Liver (tissue), 8 donors: ENCODE measurements at regions not wholly inside any gene's neighbourhood (a gene's known extent, or its start where the extent isn't known, plus 50 kb on each side); places are given as distances from the start of the nearest gene placed in this dataset.
"Not testable (repeated sequence)": the region's sequence is repeated elsewhere in the genome, so short reads cannot be mapped to it uniquely, and the experiment has no call there.

ENCODE experiments used
- DNase-seq: peaks from one replicate; pipeline ENCODE4 v3.0.0-alpha.2; 2017; ENCODE audit warnings: low spot score
- H3K27ac ChIP-seq, 2 donors: one replicate each; pipeline ENCODE4 v1.7.0; 2013; ENCODE audit warnings: inconsistent platforms in 2 of 2, low read length in 2 of 2, control low read depth in 1 of 2, low read depth in 1 of 2, mild to moderate bottlenecking in 1 of 2
- H3K27me3 ChIP-seq, 4 donors: one replicate each; pipeline versions ENCODE4 v1.6.1 to v1.7.0; 2013; ENCODE audit warnings: low read length in 3 of 4, inconsistent platforms in 1 of 4, mild to moderate bottlenecking in 1 of 4, moderate library complexity in 1 of 4; ENCODE audit not compliant: control insufficient read depth in 4 of 4, insufficient read depth in 4 of 4
- H3K36me3 ChIP-seq, 4 donors: one replicate each; pipeline versions ENCODE4 v1.6.1 to v1.7.0; 2013; ENCODE audit warnings: low read length in 3 of 4, mild to moderate bottlenecking in 3 of 4, low read depth in 1 of 4, moderate library complexity in 1 of 4; ENCODE audit not compliant: control insufficient read depth in 4 of 4, insufficient read depth in 3 of 4
- H3K4me1 ChIP-seq, 4 donors: one replicate each; pipeline versions ENCODE4 v1.6.1 to v1.7.0; 2013; ENCODE audit warnings: low read length in 3 of 4, mild to moderate bottlenecking in 3 of 4, moderate library complexity in 1 of 4; ENCODE audit not compliant: control insufficient read depth in 4 of 4, insufficient read depth in 4 of 4
- H3K4me3 ChIP-seq, 3 donors: one replicate each; pipeline versions ENCODE4 v1.6.1 to v1.7.0; 2013; ENCODE audit warnings: low read length in 3 of 3, control low read depth in 1 of 3, low read depth in 1 of 3, mild to moderate bottlenecking in 1 of 3
- H3K9ac ChIP-seq, 2 donors: one replicate each; pipeline ENCODE4 v1.7.0; 2013; ENCODE audit warnings: low read length in 2 of 2, mild to moderate bottlenecking in 2 of 2, moderate library complexity in 2 of 2, control low read depth in 1 of 2, low read depth in 1 of 2
- H3K9me3 ChIP-seq, 4 donors: one replicate each; pipeline versions ENCODE4 v1.6.1 to v1.7.0; 2013; ENCODE audit warnings: low read length in 3 of 4; ENCODE audit not compliant: control insufficient read depth in 4 of 4
- ATF3 ChIP-seq: IDR thresholded peaks from 2 replicates; pipeline ENCODE4 v1.6.1; 2016; ENCODE audit warnings: antibody characterized with exemption
- CTCF ChIP-seq: fragments of 150-350 bp; IDR thresholded peaks from 2 replicates; pipeline ENCODE4 v1.5.1; 2017; ENCODE audit warnings: improper control_type of control experiment, low read depth, low read length; ENCODE audit not compliant: missing input control
- EGR1 ChIP-seq, 2 donors: IDR thresholded peaks; 2 replicates each; pipeline ENCODE4 v1.6.1; 2016 to 2018; ENCODE audit warnings: antibody characterized with exemption in 2 of 2, low read depth in 2 of 2
- FOXA1 ChIP-seq: IDR thresholded peaks from 2 replicates; pipeline ENCODE4 v1.6.1; 2016; ENCODE audit warnings: antibody characterized with exemption
- FOXA2 ChIP-seq: IDR thresholded peaks from 2 replicates; pipeline ENCODE4 v1.6.1; 2016; ENCODE audit warnings: antibody characterized with exemption
- GABPA ChIP-seq, 2 donors: IDR thresholded peaks in 1 of 2; conservative IDR thresholded peaks in 1 of 2; 2 replicates each; pipeline ENCODE4 v1.6.1; 2016; ENCODE audit warnings: antibody characterized with exemption in 2 of 2, mild to moderate bottlenecking in 1 of 2, moderate library complexity in 1 of 2
- HNF4A ChIP-seq, 2 donors: conservative IDR thresholded peaks; 2 replicates each; pipeline ENCODE4 v1.6.1; 2016; ENCODE audit warnings: antibody characterized with exemption in 2 of 2, mild to moderate bottlenecking in 2 of 2
- HNF4G ChIP-seq: IDR thresholded peaks from 2 replicates; pipeline ENCODE4 v1.6.1; 2016; ENCODE audit warnings: antibody characterized with exemption
- JUND ChIP-seq, 2 donors: IDR thresholded peaks; 2 replicates each; pipeline ENCODE4 v1.6.1; 2016; ENCODE audit warnings: antibody characterized with exemption in 2 of 2
- MAX ChIP-seq: IDR thresholded peaks from 2 replicates; pipeline ENCODE4 v1.6.1; 2016; ENCODE audit warnings: antibody characterized with exemption
- NR2F2 ChIP-seq: IDR thresholded peaks from 2 replicates; pipeline ENCODE4 v1.6.1; 2016; ENCODE audit warnings: antibody characterized with exemption
- RAD21 ChIP-seq, 2 donors: IDR thresholded peaks; 2 replicates each; pipeline ENCODE4 v1.6.1; 2016; ENCODE audit warnings: antibody characterized with exemption in 2 of 2, mild to moderate bottlenecking in 2 of 2
- REST ChIP-seq: IDR thresholded peaks from 2 replicates; pipeline ENCODE4 v1.6.1; 2016; ENCODE audit warnings: antibody characterized with exemption, mild to moderate bottlenecking
- RXRA ChIP-seq, 2 donors: IDR thresholded peaks; 2 replicates each; pipeline ENCODE4 v1.6.1; 2017 to 2018; ENCODE audit warnings: antibody characterized with exemption in 2 of 2, mild to moderate bottlenecking in 1 of 2
- SP1 ChIP-seq: IDR thresholded peaks from 2 replicates; pipeline ENCODE4 v1.6.1; 2018; ENCODE audit warnings: antibody characterized with exemption, mild to moderate bottlenecking
- TAF1 ChIP-seq: conservative IDR thresholded peaks from 2 replicates; pipeline ENCODE4 v1.6.1; 2016; ENCODE audit warnings: antibody characterized with exemption, mild to moderate bottlenecking
- YY1 ChIP-seq: IDR thresholded peaks from 2 replicates; pipeline ENCODE4 v1.6.1; 2016; ENCODE audit warnings: antibody characterized with exemption, mild to moderate bottlenecking
- ZBTB33 ChIP-seq: IDR thresholded peaks from 2 replicates; pipeline ENCODE4 v1.6.1; 2016; ENCODE audit warnings: antibody characterized with exemption
- WGBS: extraction: QIAGEN DNeasy Blood & Tissue Kit; methylation state at CpG from one replicate; pipeline ENCODE4 v1.1.7; 2013; 5-methylcytosine and 5-hydroxymethylcytosine counted together
- donor health status: healthy.
- donor health status: healthy.
- donor health status: healthy.
- donor health status: healthy.
- donor health status: healthy.

- Histone ChIP-seq H3K9ac (no peak overlapping the region), H3K27ac (no peak overlapping the region), H3K4me1 (no peaks in the 10 kb centered on the region), H3K9me3 (peaks cover 0 to 11% (median 2%) of the 10 kb centered on the region in 4 donors), H3K36me3 (no peaks in the 10 kb centered on the region), H3K27me3 (peaks cover 0 to 2% (median 0%) of the 10 kb centered on the region in 4 donors), H3K4me3 (no peak overlapping the region)
- TF ChIP-seq JUND (IDR thresholded peaks at IDR 0.05) (no peak), EGR1 (IDR thresholded peaks at IDR 0.05; ENCODE audit: low read depth in 2 of 2) (no peak), RAD21 (IDR thresholded peaks at IDR 0.05) (no peak), CTCF (no peak), YY1 (no peak), MAX (no peak), ATF3 (no peak), HNF4A (conservative IDR thresholded peaks at IDR 0.05) (no peak), FOXA1 (no peak), RXRA (IDR thresholded peaks at IDR 0.05) (no peak), GABPA (IDR thresholded peaks at IDR 0.05 in 1 of 2, conservative IDR thresholded peaks at IDR 0.05 in 1 of 2) (no peak), FOXA2 (no peak), REST (no peak), NR2F2 (no peak), TAF1 (no peak), ZBTB33 (no peak), HNF4G (no peak), SP1 (no peak)
- DNase-seq = no peak
Measured at GRCh38 chr5:173392172-173392571, 64.0 kb upstream of the STC2 start.

GRCh38 chr5:173391031-173391430 lies 62.8 kb upstream of the STC2 start:
- H3K4me1 ChIP-seq = no peaks in the 10 kb centered on the region
- H3K27ac ChIP-seq = no peak overlapping the region
- H3K9me3 ChIP-seq = peaks cover 0 to 11% (median 2%) of the 10 kb centered on the region in 4 donors
- H3K36me3 ChIP-seq = no peaks in the 10 kb centered on the region
- no peak for TF ChIP-seq FOXA1
- TF ChIP-seq HNF4A (conservative IDR thresholded peaks at IDR 0.05) = no peak
- TF ChIP-seq RAD21 (IDR thresholded peaks at IDR 0.05) = no peak
- TF ChIP-seq ATF3 = no peak
- H3K9ac ChIP-seq = no peak overlapping the region
- DNase-seq = no peak
- 84% methylated on average over 7 of the region's 7 CpGs for WGBS
- peaks cover 0 to 2% (median 0%) of the 10 kb centered on the region in 4 donors for H3K27me3 ChIP-seq
- H3K4me3 ChIP-seq = no peak overlapping the region

GRCh38 chr5:173387293-173387692 lies 59.1 kb upstream of the STC2 start:
- H3K9ac ChIP-seq, H3K9me3 ChIP-seq, DNase-seq, H3K36me3 ChIP-seq, H3K27ac ChIP-seq, H3K4me1 ChIP-seq, H3K27me3 ChIP-seq, H3K4me3 ChIP-seq: not testable (repeated sequence)
- WGBS = 86% methylated on average over 2 of the region's 2 CpGs
